AG10803 (cell line): ENCODE measurements at regions not wholly inside any gene's neighbourhood (a gene's known extent, or its start where the extent isn't known, plus 50 kb on each side); places are given as distances from the start of the nearest gene placed in this dataset.

Experiments
- DNase-seq: peaks from one replicate; pipeline ENCODE4 v3.0.0; 2010; ENCODE audit warnings: low read depth
- H3K4me3 ChIP-seq: 2 replicates; pipeline ENCODE4 v1.5.1; 2011; ENCODE audit warnings: mild to moderate bottlenecking, low read length, control low read depth
- TF ChIP-seq, protein P1 (sequence below): conservative IDR thresholded peaks from 2 replicates; pipeline ENCODE4 v1.5.1; 2011; ENCODE audit warnings: mild to moderate bottlenecking, low read length, control low read depth, inconsistent platforms

DNA sequence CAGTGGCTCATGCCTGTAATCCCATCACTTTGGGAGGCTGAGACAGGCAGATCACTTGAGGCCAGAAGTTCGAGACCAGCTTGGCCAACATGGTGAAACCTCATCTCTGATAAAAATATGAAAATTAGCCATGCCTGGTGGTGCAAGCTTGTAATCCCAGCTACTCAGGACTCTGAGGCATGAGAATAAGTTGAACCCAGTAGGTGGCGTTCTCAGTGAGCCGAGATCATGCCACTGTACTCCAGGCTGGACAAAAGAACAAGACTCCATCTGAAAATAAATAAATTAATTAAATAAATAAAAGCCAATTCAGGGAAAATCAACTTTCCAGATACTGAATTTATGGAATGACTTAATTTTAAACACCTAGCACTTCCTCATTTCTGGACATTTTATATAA lies 1722.1 kb downstream of the MAT2B start:
- H3K4me3 ChIP-seq = no peak overlapping the region
- DNase-seq = no peak
- TF ChIP-seq, protein P1, sequence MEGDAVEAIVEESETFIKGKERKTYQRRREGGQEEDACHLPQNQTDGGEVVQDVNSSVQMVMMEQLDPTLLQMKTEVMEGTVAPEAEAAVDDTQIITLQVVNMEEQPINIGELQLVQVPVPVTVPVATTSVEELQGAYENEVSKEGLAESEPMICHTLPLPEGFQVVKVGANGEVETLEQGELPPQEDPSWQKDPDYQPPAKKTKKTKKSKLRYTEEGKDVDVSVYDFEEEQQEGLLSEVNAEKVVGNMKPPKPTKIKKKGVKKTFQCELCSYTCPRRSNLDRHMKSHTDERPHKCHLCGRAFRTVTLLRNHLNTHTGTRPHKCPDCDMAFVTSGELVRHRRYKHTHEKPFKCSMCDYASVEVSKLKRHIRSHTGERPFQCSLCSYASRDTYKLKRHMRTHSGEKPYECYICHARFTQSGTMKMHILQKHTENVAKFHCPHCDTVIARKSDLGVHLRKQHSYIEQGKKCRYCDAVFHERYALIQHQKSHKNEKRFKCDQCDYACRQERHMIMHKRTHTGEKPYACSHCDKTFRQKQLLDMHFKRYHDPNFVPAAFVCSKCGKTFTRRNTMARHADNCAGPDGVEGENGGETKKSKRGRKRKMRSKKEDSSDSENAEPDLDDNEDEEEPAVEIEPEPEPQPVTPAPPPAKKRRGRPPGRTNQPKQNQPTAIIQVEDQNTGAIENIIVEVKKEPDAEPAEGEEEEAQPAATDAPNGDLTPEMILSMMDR = no peak

DNA sequence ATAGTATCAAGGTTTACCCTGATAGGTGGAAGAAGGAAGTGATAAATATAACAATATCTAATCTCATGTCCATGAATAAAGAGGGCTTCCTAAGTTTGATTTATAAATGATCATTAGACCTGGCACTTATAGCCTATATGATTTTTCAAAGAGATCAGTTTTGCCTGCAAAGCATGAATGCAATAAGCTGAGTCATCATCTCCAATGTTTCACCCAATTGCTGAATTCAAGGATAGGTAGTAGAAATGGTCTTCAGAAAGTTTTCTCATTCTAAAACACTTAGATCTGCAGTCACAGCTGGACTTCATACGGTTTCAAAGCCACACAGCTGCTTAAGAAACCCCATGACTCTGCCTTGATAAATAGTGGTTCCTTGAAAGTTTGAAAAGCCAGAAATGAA lies 1722.8 kb downstream of the MAT2B start:
- TF ChIP-seq, protein P1 = no peak
- no peak for DNase-seq
- H3K4me3 ChIP-seq = no peak overlapping the region

DNA sequence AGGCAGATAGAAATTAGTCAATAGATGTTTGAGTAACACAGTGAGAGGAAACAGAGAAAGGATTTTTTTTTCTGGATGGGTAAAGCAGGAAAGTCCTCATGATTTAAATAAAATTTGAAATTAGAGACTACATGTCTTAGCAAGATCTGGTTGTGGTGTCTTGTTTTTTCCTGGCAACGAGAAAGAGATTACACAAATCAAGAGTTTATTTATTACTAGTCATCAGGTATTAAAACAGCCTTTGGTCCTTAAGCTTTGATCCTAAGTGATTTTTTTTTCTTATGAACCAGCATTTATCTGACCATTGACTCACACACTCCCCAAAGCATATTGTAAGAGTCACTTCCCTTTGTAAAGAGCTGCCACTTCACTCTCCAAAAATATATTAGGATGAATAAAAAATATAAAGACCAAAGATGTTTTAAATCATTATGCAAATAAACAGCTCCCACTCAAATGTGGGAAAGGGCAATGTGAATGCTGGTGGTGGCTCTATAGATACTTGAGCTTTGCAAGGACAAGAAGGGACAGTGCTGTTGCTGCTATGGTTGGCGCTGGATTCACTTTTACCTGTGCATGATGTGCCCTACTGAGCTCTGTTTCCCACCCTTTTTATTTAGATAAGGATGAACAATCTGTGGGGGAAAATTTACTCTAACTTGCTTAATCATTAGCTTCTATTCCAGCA lies 1726.5 kb downstream of the MAT2B start:
- DNase-seq = no peak
- TF ChIP-seq, protein P1 = no peak

DNA sequence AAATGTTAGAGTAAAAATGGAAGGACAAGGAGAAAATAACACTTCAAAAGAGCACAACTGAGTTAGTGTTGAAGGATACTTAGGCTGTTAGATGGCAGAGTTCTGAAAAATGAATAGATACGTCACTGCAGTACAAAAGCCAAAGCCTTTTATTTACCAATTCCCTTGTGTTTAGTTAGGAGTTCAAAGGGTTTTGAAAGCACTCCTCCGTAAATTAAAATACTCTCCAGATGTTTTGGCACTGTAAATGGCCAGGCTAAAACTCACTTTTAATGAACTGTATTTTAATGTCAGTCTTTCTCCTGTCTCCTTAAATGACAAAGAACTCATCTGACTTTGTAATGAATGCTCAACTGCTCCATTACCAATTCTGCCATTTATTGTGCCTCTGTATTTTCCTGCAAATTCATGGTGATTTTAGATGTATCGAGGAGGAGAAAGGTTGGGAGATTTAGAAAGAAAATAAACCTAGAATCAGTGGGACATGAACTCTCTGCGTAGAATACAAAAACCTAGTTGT lies 1727.2 kb downstream of the MAT2B start:
- TF ChIP-seq, protein P1 = no peak
- H3K4me3 ChIP-seq = no peak overlapping the region
- DNase-seq = no peak

More for the DNA sequence above, 1726.5 kb downstream of the MAT2B start:
- no peak overlapping the region for H3K4me3 ChIP-seq

DNA sequence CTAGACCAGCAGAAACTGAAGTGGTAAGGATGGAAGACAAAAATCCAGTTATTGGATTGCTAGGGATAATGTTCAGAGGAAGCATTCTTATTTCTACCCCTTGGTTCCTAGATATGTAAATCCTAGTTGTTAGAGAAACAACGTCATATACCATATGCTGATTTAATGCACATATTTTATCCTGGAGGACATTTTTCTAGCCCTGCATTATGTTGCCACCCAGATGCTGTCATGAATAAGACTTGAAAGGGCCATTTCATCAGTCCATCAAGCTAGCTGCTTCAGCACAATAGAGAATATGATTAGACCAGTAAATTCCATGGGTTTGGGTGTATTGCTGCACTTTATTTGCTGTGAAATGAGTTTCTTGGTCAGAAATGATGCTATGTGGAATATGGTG lies 1736.4 kb downstream of the MAT2B start:
- TF ChIP-seq, protein P1 = no peak
- no peak for DNase-seq
- H3K4me3 ChIP-seq = no peak overlapping the region

DNA sequence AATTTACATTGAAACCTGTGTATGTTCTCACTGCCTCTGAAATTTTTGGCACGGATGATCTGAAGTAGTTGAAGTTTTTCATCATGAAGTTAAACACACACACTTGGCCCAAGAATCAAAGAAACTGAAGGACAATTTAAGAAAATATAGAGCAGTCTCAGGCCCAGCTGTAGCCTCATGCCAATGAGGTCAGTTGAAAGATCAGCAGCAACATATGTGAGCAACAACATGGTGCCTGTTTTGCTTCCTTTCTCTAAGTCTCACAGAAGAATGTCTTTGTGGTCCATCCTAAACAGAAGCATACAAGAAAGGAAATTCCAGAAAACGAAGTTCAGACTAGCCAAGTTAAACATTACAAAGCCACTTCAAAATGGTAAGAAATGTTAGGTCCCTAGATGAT lies 1737.2 kb downstream of the MAT2B start:
- no peak for DNase-seq
- TF ChIP-seq, protein P1 = no peak
- no peak overlapping the region for H3K4me3 ChIP-seq

DNA sequence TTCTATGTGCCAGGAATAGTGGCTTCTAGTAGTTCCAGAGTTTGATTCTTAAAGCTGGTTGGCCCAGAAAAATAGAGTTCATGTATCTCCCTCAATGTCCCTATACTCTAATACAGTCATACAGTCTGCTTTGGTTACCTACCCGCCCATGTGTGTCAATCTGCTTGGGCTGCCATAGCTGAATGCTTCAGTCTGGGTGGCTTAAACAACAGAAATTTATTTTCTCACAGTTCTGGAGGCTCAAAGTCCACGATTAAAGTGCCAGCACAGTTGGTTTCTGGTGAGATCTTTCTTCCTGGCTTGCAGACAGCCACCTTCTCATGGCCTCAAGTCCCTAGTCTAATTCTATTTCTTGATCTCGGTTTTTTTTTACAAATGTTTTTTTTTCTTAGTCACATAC lies 1739.0 kb downstream of the MAT2B start:
- H3K4me3 ChIP-seq = no peak overlapping the region
- no peak for DNase-seq
- TF ChIP-seq, protein P1 = no peak
